IMR-90 (cell line): ENCODE measurements at regions not wholly inside any gene's neighbourhood (a gene's known extent, or its start where the extent isn't known, plus 50 kb on each side); places are given as distances from the start of the nearest gene placed in this dataset.

Experiments
- ATAC-seq: fragments of 200-7000 bp; cut with Tn5 transposase; 2 replicates; pipeline ENCODE4 v1.9.1; 2020; ENCODE audit warnings: low read depth, mild to moderate bottlenecking, moderate library complexity
- BruUV-seq: library from RNA; stranded (reverse); fragments of 400-500 nt; replicated peaks from 2 replicates; lab custom pipeline; 2021; lab: Mats Ljungman, UMichigan
- CTCF ChIA-PET: fragments of 300-600 bp; formaldehyde crosslinking; extraction: SDS; loops from one replicate; lab custom pipeline; 2021; ENCODE audit warnings: antibody characterized with exemption; lab: Yijun Ruan, JAX
- POLR2A ChIA-PET: fragments of 300-600 bp; sonication (Branson Sonifier 250); formaldehyde crosslinking; loops from one replicate; lab custom pipeline; 2022; ENCODE audit warnings: antibody characterized with exemption; ENCODE audit not compliant: unreplicated experiment; lab: Charles Lee
- DNase-seq: peaks from one replicate; pipeline ENCODE4 v3.0.0; 2013
- H2AFZ ChIP-seq: replicated peaks from 2 replicates; pipeline ENCODE3; 2013; ENCODE audit warnings: low read length, mild to moderate bottlenecking; ENCODE audit not compliant: poor library complexity
- H2AK5ac ChIP-seq: 2 replicates; pipeline ENCODE4 v1.6.1; 2013; ENCODE audit warnings: low read depth, low read length, inconsistent platforms
- H2AK9ac ChIP-seq: replicated peaks from 2 replicates; pipeline ENCODE3; 2013; ENCODE audit warnings: mild to moderate bottlenecking, low read depth, low read length, moderate library complexity; ENCODE audit not compliant: poor library complexity
- H2BK120ac ChIP-seq: 2 replicates; pipeline ENCODE4 v1.6.1; 2013; ENCODE audit warnings: low read depth, low read length, inconsistent platforms
- H2BK15ac ChIP-seq: 3 replicates; pipeline ENCODE4 v1.6.1; 2013; ENCODE audit warnings: low read depth, low read length, inconsistent platforms
- H2BK20ac ChIP-seq: 2 replicates; pipeline ENCODE4 v1.6.1; 2013; ENCODE audit warnings: low read depth, mild to moderate bottlenecking, inconsistent platforms, low read length, moderate library complexity
- H2BK5ac ChIP-seq: 2 replicates; pipeline ENCODE4 v1.6.1; 2013; ENCODE audit warnings: mild to moderate bottlenecking, low read depth, low read length, inconsistent platforms; ENCODE audit not compliant: poor library complexity, severe bottlenecking
- H3K14ac ChIP-seq: replicated peaks from 2 replicates; pipeline ENCODE4 v1.6.1; 2013; ENCODE audit warnings: low read depth, low read length, inconsistent platforms
- H3K18ac ChIP-seq: 2 replicates; pipeline ENCODE4 v1.6.1; 2013; ENCODE audit warnings: low read depth, low read length, control low read depth
- H3K23ac ChIP-seq: 2 replicates; pipeline ENCODE4 v1.6.1; 2013; ENCODE audit warnings: low read depth, low read length, inconsistent platforms
- H3K27ac ChIP-seq: 2 replicates; pipeline ENCODE4 v1.5.1; 2013; ENCODE audit warnings: mild to moderate bottlenecking, control low read depth, low read length; ENCODE audit not compliant: insufficient read depth
- H3K27me3 ChIP-seq: 2 replicates; pipeline ENCODE4 v1.6.1; 2013; ENCODE audit warnings: low read length; ENCODE audit not compliant: control insufficient read depth, insufficient read depth
- H3K36me3 ChIP-seq: 2 replicates; pipeline ENCODE4 v1.6.1; 2013; ENCODE audit warnings: low read length, mixed read lengths; ENCODE audit not compliant: control insufficient read depth, insufficient read depth
- H3K4ac ChIP-seq: 2 replicates; pipeline ENCODE4 v1.6.1; 2013; ENCODE audit warnings: low read depth, low read length, inconsistent platforms
- H3K4me1 ChIP-seq: 2 replicates; pipeline ENCODE4 v1.6.1; 2013; ENCODE audit warnings: low read length, mixed read lengths; ENCODE audit not compliant: control insufficient read depth, insufficient read depth
- H3K4me2 ChIP-seq: 2 replicates; pipeline ENCODE4 v1.6.1; 2013; ENCODE audit warnings: low read depth, mild to moderate bottlenecking, control low read depth, low read length, moderate library complexity
- H3K4me3 ChIP-seq: 2 replicates; pipeline ENCODE4 v1.5.1; 2013; ENCODE audit warnings: low read depth, mild to moderate bottlenecking, control low read depth, low read length, moderate library complexity; ENCODE audit not compliant: insufficient read depth
- H3K56ac ChIP-seq: 2 replicates; pipeline ENCODE4 v1.6.1; 2013; ENCODE audit warnings: low read length, inconsistent platforms; ENCODE audit not compliant: insufficient read depth; ENCODE audit errors: extremely low read depth
- H3K79me1 ChIP-seq, 2 experiments: 2 replicates each; pipeline ENCODE4 v1.6.1; 2013; ENCODE audit warnings: low read length in 2 of 2, inconsistent platforms in 1 of 2, low read depth in 1 of 2
- H3K9ac ChIP-seq: 2 replicates; pipeline ENCODE4 v1.6.1; 2013; ENCODE audit warnings: low read depth, low read length, control low read depth
- H3K9me1 ChIP-seq: 2 replicates; pipeline ENCODE4 v1.6.1; 2013; ENCODE audit warnings: low read length, inconsistent platforms; ENCODE audit not compliant: insufficient read depth
- H3K9me3 ChIP-seq: 2 replicates; pipeline ENCODE4 v1.6.1; 2013; ENCODE audit warnings: low read length; ENCODE audit not compliant: control insufficient read depth, insufficient read depth
- H4K20me1 ChIP-seq: 2 replicates; pipeline ENCODE4 v1.6.1; 2013; ENCODE audit warnings: low read length, inconsistent platforms; ENCODE audit not compliant: insufficient read depth
- H4K5ac ChIP-seq: 2 replicates; pipeline ENCODE4 v1.6.1; 2013; ENCODE audit warnings: mild to moderate bottlenecking, low read depth, low read length, control low read depth
- H4K8ac ChIP-seq, 2 experiments: 2 replicates each; pipeline ENCODE4 v1.6.1; 2013; ENCODE audit warnings: low read depth in 2 of 2, low read length in 2 of 2, control low read depth in 1 of 2, inconsistent platforms in 1 of 2
- H4K91ac ChIP-seq: 2 replicates; pipeline ENCODE4 v1.6.1; 2013; ENCODE audit warnings: low read depth, low read length, inconsistent platforms; ENCODE audit not compliant: insufficient read depth
- CEBPB ChIP-seq: IDR thresholded peaks from 2 replicates; pipeline ENCODE4 v1.6.1; 2012; ENCODE audit warnings: low read depth, low read length, improper control_type of control experiment
- NFE2L2 ChIP-seq: fragments of 150-350 bp; IDR thresholded peaks from 2 replicates; pipeline ENCODE4 v1.6.1; 2016; ENCODE audit warnings: low read depth, mild to moderate bottlenecking, low read length
- WGBS, 2 experiments: methylation state at CpG; one replicate each; pipeline versions ENCODE4 v1.1.5 to v1.1.7; 2013; ENCODE audit warnings: missing lambda C conversion rate in 2 of 2; ENCODE audit not compliant: insufficient read length in 1 of 2; ENCODE audit errors: extremely low coverage in 2 of 2; 5-methylcytosine and 5-hydroxymethylcytosine counted together
- dilution Hi-C: fragments of 300-500 bp; cut with HindIII; formaldehyde crosslinking; loops from one replicate; pipeline ENCODE4 v1.14.3; 2018; ENCODE audit warnings: low sequenced_read_pairs; ENCODE audit not compliant: unreplicated experiment
- in situ Hi-C: fragments of 300-500 bp; cut with MboI; formaldehyde crosslinking; loops from 3 replicates; pipeline ENCODE4 v1.14.3; 2019; ENCODE audit warnings: low sequenced_read_pairs, inconsistent platforms, mixed read lengths
- intact Hi-C: fragments of 100-400 bp; cut with micrococcal nuclease; formaldehyde crosslinking; loops from 2 replicates; pipeline ENCODE4 v1.10.0; 2022

DNA sequence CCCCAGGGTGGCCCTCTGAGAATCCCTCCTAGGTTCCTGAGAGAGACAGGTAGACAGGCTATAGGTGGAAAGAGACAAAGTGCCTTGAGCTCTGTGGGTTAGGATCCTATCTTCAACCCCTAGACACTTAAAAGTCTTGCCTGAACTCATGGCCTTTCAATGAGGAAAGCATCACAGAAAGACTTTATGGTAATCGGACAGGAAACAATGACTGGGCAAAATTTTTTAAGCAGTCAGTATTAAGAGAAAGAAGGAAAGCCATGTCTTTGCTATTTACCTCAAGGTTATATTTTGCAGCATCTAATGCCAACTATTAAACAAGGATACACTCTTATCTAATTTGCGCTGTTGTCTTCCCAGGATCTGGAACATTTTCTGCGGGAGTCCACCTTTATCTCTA, 93.2 kb downstream of the PCSK1 start:
- Histone ChIP-seq H2BK20ac (no peak overlapping the region; the same call in 1 of the 2 replicates), H4K20me1 (no peaks in the 10 kb centered on the region), H3K56ac (no peak overlapping the region), H2AFZ (no peak overlapping the region), H3K9me3 (no peaks in the 10 kb centered on the region), H4K91ac (peak overlapping the region; percentile 48; the same call in 1 of the 2 replicates), H3K4me1 (peaks cover 10% of the 10 kb centered on the region), H3K36me3 (no peaks in the 10 kb centered on the region), H3K27me3 (no peaks in the 10 kb centered on the region), H4K8ac (peak overlapping the region in 1 of 2 experiments; percentile 8; a peak in 1 of 4 replicates), H3K9ac (no peak overlapping the region), H3K4me2 (no peak overlapping the region), H2AK9ac (no peak overlapping the region), H3K27ac (no peak overlapping the region), H3K23ac (no peak overlapping the region), H3K79me1 (peaks cover 0 to 15% of the 10 kb centered on the region in 2 experiments; a peak in 1 of 4 replicates), H3K4ac (peak overlapping the region; percentile 46; the same call in 1 of the 2 replicates), H4K5ac (peak overlapping the region; percentile 59; the same call in 1 of the 2 replicates), H2BK5ac (no peak overlapping the region), H3K18ac (peak overlapping the region; percentile 71), H3K4me3 (no peak overlapping the region), H2AK5ac (no peak overlapping the region), H3K9me1 (0 out of 2 replicates have a peak, but pooled peaks cover under 1% of the 10 kb centered on the region), H3K14ac (no peak overlapping the region), H2BK15ac (0 out of 3 replicates have a peak overlapping the region, but pooled peaks have one; percentile 55), H2BK120ac (peak overlapping the region; percentile 68)
- DNase-seq (no peak), ATAC-seq (no peak)
- ChIA-PET POLR2A (no interaction called here), CTCF (interaction anchor here (0.6 to 0.7 kb wide), 2 partner anchors 38 to 261 kb away, joined by 3 to 4 read pairs; no protein-coding TSS in a partner anchor)
- in situ Hi-C loops, result loop anchor here (5.0 to 10.0 kb wide), 2 partner anchors 405 to 483 kb away; no protein-coding TSS in a partner anchor
- TF ChIP-seq CEBPB (no peak), NFE2L2 (peak; percentile 77)
- WGBS, 2 experiments, result 100% methylated on average over 2 of the region's 3 CpGs; no CpG with 5 or more reads in 1 of the 2 experiments
- intact Hi-C loops, result loop anchor here (5.0 to 10.0 kb wide), 8 partner anchors 113 to 558 kb away; no protein-coding TSS in a partner anchor
- no TSS peak for BruUV-seq
- dilution Hi-C loops, result no loop called here
